22Rv1 (cell line): ENCODE measurements at regions not wholly inside any gene's neighbourhood (a gene's known extent, or its start where the extent isn't known, plus 50 kb on each side); places are given as distances from the start of the nearest gene placed in this dataset.

Experiments
- H3K27ac ChIP-seq: fragments of 450-650 bp; 2 replicates; pipeline ENCODE4 v1.5.1; 2017
- ZFX ChIP-seq: fragments of 450-650 bp; IDR thresholded peaks from 2 replicates; pipeline ENCODE4 v1.6.1; 2017; ENCODE audit warnings: antibody characterized with exemption, borderline replicate concordance
- TF ChIP-seq, protein P1 (sequence below): fragments of 450-650 bp; IDR thresholded peaks from 2 replicates; pipeline ENCODE4 v1.5.1; 2017; ENCODE audit warnings: mild to moderate bottlenecking

DNA sequence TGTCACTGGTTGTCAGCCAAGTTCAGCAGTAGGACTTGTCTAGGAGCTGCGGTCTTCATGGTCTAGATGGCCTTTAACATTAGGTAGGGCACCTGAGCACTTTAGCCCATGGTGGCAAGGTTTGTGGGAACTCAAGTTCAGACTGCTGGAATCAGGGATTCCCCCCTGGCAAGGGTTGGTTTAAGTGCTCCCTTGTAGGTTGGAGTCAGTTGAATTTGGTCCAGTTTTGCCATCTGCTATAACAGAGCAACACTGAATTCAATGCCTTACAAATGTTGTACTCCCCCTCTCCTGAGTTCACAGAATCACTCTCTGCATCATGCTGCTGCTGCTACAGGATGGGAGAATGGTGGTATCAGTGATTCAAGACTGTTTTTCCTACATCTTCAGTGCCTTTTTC, 509.3 kb downstream of the VGLL3 start:
- no peak overlapping the region for H3K27ac ChIP-seq
- TF ChIP-seq, protein P1, sequence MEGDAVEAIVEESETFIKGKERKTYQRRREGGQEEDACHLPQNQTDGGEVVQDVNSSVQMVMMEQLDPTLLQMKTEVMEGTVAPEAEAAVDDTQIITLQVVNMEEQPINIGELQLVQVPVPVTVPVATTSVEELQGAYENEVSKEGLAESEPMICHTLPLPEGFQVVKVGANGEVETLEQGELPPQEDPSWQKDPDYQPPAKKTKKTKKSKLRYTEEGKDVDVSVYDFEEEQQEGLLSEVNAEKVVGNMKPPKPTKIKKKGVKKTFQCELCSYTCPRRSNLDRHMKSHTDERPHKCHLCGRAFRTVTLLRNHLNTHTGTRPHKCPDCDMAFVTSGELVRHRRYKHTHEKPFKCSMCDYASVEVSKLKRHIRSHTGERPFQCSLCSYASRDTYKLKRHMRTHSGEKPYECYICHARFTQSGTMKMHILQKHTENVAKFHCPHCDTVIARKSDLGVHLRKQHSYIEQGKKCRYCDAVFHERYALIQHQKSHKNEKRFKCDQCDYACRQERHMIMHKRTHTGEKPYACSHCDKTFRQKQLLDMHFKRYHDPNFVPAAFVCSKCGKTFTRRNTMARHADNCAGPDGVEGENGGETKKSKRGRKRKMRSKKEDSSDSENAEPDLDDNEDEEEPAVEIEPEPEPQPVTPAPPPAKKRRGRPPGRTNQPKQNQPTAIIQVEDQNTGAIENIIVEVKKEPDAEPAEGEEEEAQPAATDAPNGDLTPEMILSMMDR = no peak
- no peak for TF ChIP-seq ZFX

DNA sequence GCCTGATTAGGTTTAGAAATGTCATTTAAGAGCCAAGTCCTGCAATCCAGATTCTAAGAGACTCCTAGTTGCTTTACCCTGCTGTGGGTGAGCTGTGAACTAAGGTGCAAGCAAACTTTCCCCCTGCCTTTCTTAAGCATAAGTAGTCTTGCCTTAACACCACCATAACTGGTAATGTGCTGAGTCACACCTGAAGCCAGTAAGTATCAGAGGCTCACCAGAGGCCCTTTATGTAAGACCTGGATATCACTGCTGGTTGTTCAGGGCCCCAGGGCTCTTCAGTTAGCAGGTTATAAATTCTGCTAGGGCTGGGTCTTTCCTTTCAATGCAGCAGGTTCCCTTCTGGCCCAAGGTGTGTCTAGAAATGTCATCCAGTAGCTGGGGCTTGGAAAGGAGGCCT, 509.9 kb downstream of the VGLL3 start:
- TF ChIP-seq, protein P1 = no peak
- TF ChIP-seq ZFX = no peak
- H3K27ac ChIP-seq = no peak overlapping the region

DNA sequence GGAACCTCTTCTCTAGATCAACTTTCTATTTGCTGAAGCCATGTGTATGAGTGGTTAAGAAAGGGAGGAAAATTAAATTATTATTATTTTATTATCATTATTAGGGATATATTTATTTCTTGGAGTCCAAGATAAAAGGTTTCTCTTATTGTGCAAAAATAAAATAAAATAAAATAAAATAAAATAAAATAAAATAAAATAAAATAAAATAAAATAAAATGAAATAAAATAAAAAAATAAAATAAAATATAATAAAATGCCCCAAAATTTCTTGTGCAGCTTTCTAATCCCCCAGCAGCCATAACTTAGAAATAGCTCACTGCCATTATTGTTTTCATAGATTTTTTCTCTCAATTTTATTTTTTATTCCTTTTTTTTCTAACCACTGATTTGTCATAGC, 526.8 kb downstream of the VGLL3 start:
- no peak overlapping the region for H3K27ac ChIP-seq
- TF ChIP-seq, protein P1 = no peak
- TF ChIP-seq ZFX = no peak

DNA sequence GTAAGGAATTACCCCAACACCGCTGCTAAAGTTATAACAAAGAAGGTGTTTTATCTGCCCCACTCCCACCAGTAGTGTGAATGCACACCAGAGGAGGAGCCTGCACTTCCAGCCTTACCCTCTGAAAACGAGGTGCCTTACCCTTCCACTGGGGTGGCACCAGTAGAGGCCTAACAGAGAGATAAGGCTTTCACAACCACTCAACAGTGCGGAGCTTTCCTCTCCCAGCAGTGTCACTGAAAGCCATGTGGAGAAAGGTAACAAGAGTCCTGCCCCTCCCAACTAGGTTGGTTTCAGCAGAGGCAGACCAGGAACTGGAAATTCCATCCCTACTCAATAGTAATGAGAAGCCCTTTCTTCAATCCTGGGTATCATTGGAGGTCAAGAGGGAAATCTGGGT, 539.2 kb downstream of the VGLL3 start:
- H3K27ac ChIP-seq = no peak overlapping the region
- no peak for TF ChIP-seq ZFX
- TF ChIP-seq, protein P1 = no peak

DNA sequence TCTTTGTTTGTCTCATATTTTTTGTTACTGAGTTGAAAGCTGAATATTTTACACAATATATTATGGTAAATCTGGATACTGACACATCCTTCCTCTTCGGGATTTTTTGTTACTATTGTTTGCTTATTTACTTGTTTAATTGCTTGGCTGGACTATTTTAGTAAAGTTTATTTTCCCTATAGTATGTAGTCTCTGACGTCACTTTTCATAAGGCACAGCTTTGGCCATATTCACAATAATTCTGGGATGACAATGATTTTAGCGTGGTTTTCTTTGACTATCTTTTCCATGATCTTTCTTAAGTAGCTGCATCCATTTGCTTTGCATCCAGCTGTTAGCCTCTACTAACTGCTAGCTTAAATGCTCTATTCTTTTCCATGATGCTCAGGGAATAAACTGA, 552.4 kb downstream of the VGLL3 start:
- TF ChIP-seq ZFX = no peak
- H3K27ac ChIP-seq = no peak overlapping the region

DNA sequence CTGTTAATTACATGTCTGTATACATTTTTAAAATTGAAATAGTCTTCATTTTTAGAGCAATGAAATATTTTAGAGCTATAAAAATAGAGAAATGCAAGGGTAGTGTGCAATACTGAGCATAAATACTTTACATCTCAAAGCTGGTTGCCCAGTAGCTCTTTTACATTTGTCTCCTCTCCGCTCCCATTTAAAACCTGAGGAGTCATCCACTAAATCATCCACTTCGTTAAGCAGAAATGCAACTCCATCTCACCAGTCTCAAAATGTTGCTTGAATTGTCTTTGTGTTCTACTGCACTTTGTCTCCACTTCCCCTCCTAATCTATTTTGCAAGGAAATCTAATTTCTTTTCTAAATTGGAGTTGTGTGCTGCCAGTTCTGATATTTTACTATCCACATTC, 563.6 kb downstream of the VGLL3 start:
- no peak for TF ChIP-seq ZFX
- TF ChIP-seq, protein P1 = no peak
- H3K27ac ChIP-seq = no peak overlapping the region

DNA sequence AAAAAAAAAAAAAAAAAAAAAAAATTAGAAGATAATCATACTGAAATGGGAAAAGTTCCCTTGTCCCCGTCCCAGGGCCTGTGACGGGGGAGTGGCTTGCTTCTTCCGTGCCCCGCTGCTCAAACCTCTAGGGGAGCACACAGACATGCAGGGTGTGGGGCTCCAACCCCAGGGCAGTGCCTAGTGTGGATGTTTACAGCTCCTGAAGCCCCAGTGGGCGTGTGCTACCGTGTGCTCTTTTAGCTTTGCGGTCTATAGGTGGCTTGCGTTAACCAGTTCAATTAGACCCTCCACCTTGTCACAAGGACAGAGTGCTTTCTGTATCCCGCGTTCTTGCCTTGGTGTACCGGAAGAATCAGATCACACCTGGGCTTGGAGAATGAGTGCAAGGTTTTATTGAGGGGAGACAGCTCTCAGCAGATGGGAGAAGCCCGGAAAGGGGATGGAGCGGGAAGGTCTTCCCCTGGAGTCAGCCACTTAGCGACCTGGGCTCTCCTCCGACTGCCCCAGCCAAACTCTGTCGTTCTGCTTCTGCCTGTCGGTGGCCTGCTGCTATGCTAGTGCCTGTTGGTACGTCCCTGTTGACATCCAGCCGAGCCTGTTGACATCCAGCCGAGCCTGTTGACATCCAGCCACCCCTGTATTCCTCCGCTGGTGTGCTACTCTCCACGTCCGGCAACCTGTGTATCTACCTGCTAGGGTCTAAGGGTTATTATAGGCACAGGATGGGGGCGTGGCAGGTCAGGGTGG, 569.8 kb downstream of the VGLL3 start:
- TF ChIP-seq, protein P1 = no peak
- no peak for TF ChIP-seq ZFX
- H3K27ac ChIP-seq = no peak overlapping the region

DNA sequence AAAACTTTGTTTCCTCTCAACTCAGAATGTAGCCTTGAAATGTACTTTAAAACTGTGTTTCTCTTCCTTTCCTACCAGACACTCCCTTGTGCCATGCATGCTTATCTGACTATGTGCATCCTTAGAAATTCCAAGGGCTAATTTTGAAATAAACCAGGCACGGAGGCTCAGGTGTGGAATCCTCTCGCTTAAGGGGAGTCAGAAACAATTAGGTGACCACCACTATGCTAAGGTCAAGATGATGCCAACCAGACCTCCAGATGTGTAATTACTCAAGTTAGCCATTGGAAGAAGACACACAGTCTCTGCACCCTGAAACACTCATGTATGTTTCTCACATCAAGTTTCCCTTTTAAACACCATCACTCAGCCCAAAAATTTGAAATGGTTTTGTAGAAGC, 572.1 kb downstream of the VGLL3 start:
- TF ChIP-seq, protein P1 = no peak
- TF ChIP-seq ZFX = no peak
- no peak overlapping the region for H3K27ac ChIP-seq
